GM12864 (cell line): ENCODE measurements at regions not wholly inside any gene's neighbourhood (a gene's known extent, or its start where the extent isn't known, plus 50 kb on each side); places are given as distances from the start of the nearest gene placed in this dataset.

ENCODE experiments used
- DNase-seq: peaks from one replicate; pipeline ENCODE4 v3.0.0-alpha.2; 2011; ENCODE audit warnings: low read depth
- H3K4me3 ChIP-seq: 2 replicates; pipeline ENCODE4 v1.5.1; 2011; ENCODE audit warnings: mild to moderate bottlenecking, low read depth, low read length, control low read depth
- CTCF ChIP-seq: IDR thresholded peaks from 2 replicates; pipeline ENCODE4 v1.5.1; 2011; ENCODE audit warnings: low read depth, mild to moderate bottlenecking, moderate library complexity, low read length, control low read depth, inconsistent platforms; ENCODE audit errors: missing control alignments

- no peak overlapping the region for H3K4me3 ChIP-seq
- no peak for TF ChIP-seq CTCF
- DNase-seq: no peak
Measured at GRCh38 chr13:22263185-22263584, 592.3 kb downstream of the FGF9 start.

DNA sequence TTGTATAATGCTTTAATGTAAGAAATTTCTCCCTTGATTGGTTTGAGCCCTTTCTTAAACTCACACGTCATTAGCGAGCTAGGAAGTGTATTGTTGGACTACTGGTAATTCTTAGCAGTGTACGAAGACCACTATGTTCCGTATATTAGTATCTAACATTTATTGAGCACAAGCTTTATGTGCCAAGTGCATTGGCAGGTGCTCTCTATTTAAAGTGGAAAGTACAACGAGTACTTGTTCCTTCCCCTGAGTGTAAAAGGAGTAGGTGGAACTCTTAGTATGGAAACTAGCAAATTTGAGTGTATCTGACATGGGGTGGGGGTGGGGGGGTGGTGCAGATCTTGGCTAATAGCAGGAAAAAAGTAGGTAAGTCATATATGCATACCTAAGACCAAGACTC lies 594.7 kb downstream of the FGF9 start:
- DNase-seq: no peak
- H3K4me3 ChIP-seq: no peak overlapping the region
- TF ChIP-seq CTCF: no peak

DNA sequence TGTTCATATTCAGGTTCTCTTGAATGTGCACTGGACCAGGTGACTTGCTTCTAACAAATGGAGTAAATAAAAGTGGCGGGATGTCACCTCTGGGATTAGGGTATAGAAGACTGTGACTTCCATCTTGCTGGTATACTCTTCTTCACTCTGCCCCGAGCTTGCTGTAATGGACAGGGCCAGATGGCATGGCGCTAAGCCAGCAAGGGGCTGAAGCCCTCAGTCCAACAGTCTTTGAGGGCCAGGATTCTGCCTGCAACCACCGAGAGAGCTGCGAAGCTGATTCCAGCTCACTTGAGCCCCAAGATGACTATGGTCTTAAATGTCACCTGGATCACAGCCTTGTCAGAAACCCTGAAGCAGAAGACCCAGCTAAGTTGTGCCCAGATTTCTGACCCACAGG lies 600.0 kb downstream of the FGF9 start:
- TF ChIP-seq CTCF: no peak
- DNase-seq: no peak
- no peak overlapping the region for H3K4me3 ChIP-seq

DNA sequence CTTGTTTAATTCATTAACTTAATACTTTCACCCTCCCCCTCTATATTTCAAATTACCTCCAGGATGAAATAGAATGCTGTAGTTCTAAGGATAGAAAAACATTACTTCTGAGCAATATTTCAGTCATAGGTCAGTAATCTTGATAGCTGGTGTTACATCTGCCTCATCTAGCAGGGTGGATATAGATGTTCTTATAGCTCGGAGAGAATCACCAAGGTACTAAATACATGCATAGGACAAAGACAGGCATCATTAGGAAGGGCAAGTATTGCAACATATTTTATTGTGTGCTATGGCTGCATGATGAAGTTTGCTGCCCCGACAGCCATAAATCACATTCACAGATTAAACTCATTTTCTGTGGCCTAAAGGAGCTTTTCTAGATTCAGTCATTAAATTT lies 601.0 kb downstream of the FGF9 start:
- no peak overlapping the region for H3K4me3 ChIP-seq
- TF ChIP-seq CTCF: no peak
- DNase-seq: no peak

GRCh38 chr13:22275393-22275792 lies 604.5 kb downstream of the FGF9 start:
- H3K4me3 ChIP-seq: no peak overlapping the region
- TF ChIP-seq CTCF: no peak
- DNase-seq: no peak

GRCh38 chr13:22276616-22277015 lies 605.7 kb downstream of the FGF9 start:
- TF ChIP-seq CTCF: no peak
- no peak overlapping the region for H3K4me3 ChIP-seq
- DNase-seq: no peak

GRCh38 chr13:22278336-22278929 lies 607.6 kb downstream of the FGF9 start:
- peak; percentile 27 for DNase-seq
- TF ChIP-seq CTCF: peak; percentile 45
- H3K4me3 ChIP-seq: no peak overlapping the region
